ENCODE measurements at regions not wholly inside any gene's neighbourhood (a gene's known extent, or its start where the extent isn't known, plus 50 kb on each side); places are given as distances from the start of the nearest gene placed in this dataset.
"Not testable (repeated sequence)": the region's sequence is repeated elsewhere in the genome, so short reads cannot be mapped to it uniquely, and the experiment has no call there.

DNA sequence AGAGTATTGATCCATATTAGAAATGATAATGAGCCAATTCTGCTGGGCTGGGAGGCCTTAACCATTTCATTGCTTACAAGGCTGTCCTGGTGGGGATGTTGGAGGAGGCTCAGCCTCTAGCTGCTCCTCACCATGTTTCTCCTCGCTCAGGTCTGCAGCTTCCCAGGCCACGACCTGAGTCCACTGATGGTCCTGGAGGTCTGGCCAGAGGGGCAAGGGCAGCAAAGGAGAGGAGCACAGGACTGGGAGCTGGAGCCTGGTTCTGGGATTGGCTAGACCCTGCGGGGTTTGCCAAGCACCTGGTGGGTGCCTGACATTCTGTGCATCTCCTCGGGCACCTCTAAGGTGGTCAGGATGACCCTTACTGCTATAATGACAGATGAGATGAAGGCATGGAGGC is 92.6 kb downstream of the KIF26A start:
- TF ChIP-seq, protein P1, sequence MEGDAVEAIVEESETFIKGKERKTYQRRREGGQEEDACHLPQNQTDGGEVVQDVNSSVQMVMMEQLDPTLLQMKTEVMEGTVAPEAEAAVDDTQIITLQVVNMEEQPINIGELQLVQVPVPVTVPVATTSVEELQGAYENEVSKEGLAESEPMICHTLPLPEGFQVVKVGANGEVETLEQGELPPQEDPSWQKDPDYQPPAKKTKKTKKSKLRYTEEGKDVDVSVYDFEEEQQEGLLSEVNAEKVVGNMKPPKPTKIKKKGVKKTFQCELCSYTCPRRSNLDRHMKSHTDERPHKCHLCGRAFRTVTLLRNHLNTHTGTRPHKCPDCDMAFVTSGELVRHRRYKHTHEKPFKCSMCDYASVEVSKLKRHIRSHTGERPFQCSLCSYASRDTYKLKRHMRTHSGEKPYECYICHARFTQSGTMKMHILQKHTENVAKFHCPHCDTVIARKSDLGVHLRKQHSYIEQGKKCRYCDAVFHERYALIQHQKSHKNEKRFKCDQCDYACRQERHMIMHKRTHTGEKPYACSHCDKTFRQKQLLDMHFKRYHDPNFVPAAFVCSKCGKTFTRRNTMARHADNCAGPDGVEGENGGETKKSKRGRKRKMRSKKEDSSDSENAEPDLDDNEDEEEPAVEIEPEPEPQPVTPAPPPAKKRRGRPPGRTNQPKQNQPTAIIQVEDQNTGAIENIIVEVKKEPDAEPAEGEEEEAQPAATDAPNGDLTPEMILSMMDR (conservative IDR thresholded peaks at IDR 0.05; ENCODE audit: low read depth, low read length), result no peak
- H3K4me3 ChIP-seq (ENCODE audit: low read depth, low read length), result no peak overlapping the region
- no peak for DNase-seq (ENCODE audit: low read depth)

DNA sequence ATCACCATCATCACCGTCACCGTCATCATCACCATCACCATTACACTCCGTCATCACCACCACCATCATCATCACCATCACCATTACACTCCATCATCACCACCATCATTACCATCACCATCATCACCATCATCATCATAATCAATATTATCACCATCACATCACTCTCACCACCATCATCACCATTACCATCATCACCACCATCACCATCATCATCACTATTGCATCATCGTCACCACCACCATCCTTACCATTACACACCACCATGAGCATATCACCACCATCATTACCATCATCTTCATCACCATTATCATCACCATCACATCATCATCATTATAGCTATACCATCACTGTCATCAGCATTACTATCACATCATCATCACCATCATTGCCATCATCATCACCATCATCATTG is 93.7 kb downstream of the KIF26A start:
- TF ChIP-seq, protein P1 (conservative IDR thresholded peaks at IDR 0.05; ENCODE audit: low read depth, low read length), result no peak
- no peak for DNase-seq (ENCODE audit: low read depth)
- no peak overlapping the region for H3K4me3 ChIP-seq (ENCODE audit: low read depth, low read length)

DNA sequence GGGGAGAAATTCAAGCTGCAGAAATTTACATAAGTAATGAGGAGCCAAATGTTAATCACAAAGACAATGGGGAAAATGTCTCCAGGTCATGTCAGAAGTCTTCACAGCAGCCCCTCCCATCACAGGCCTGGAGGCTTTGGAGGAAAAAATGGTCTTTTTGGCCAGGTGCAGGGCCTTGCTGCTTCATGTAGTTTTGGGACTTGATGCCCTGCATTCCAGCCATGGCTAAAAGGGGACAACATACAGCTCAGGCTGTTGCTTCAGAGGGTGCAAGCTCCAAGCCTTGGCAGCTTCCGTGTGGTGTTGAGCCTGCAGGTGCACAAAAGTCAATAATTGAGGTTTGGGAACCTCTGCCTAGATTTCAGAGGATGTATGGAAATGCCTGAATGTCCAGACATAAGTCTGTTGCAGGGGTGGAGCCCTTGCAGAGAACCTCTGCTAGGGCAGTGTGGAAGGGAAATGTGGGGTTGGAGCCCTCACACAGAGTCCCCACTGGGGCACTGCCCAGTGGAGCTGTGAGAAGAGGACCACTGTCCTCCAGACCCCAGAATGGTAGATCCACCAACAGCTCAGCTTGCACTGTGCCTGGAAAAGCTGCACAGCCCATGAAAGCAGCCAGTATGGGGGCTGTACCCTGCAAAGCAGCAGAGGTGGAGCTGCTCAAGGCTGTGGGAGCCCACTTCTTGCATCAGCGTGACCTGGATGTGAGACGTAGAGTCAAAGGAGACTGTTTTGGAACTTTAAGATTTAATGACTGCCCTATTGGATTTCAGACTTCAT is 95.8 kb downstream of the KIF26A start:
- not testable (repeated sequence) for DNase-seq (ENCODE audit: low read depth)

DNA sequence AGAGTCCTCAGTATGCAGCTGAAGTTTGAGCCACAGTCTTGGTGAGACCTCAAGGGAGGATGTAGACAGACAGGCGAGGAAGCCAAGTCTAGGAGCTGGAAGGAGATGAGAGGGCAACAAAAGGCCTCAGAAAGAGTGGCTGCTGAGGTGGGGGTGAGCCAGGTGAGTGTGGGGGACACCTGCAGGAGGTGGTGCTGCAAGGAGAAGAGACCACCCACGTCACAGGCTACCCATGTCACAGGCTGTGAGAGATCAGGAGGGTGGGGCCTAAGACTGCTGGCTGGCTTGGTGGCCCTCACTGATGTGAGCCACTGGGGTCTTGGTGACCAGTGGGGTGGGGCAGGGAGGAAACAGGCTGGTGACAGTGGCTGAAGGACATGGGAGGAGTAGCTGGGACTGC is 97.3 kb downstream of the KIF26A start:
- DNase-seq (ENCODE audit: low read depth), result no peak
- TF ChIP-seq, protein P1 (conservative IDR thresholded peaks at IDR 0.05; ENCODE audit: low read depth, low read length), result no peak
- no peak overlapping the region for H3K4me3 ChIP-seq (ENCODE audit: low read depth, low read length)

More for the DNA sequence above, 95.8 kb downstream of the KIF26A start:
- H3K4me3 ChIP-seq (ENCODE audit: low read depth, low read length), result not testable (repeated sequence)

DNA sequence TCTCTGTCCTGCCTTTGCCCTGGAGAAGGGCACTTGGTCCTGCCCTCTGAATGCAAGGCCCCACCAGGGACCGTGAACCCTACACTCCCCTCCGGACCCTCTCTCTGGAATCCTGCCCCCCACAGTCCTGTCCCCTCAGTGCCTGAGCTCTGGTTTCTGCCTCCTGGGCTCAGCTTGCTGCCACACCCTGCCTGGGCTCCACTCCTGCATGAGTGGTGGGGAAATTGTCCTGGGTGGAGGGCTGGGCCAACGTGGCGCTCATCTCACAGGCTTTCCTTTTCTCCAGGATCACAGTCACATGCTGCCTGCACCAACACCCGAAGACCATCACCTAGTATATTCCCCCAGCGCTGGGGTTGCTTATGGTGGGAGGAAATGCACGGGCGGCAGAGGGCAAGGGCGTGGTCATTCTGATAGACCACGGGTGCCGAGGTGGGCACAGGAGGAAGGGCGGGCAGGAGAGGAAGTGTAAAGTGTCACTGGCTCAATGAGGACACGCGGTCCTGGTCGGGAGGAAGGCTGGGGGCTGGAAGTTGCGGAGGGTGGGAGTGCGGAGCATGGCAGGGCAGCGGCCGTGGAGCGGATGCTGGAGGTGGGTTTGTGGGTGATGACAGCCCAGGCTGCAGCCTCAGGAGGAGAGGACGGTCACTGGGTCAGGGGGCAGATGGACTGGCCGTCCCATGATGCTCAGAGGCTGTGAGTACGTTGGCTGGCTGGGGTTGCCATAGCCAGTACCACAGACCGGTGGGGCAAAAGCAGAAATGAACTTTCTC is 99.5 kb downstream of the KIF26A start:
- no peak overlapping the region for H3K4me3 ChIP-seq (ENCODE audit: low read depth, low read length)
- no peak for DNase-seq (ENCODE audit: low read depth)
- TF ChIP-seq, protein P1 (conservative IDR thresholded peaks at IDR 0.05; ENCODE audit: low read depth, low read length), result no peak

DNA sequence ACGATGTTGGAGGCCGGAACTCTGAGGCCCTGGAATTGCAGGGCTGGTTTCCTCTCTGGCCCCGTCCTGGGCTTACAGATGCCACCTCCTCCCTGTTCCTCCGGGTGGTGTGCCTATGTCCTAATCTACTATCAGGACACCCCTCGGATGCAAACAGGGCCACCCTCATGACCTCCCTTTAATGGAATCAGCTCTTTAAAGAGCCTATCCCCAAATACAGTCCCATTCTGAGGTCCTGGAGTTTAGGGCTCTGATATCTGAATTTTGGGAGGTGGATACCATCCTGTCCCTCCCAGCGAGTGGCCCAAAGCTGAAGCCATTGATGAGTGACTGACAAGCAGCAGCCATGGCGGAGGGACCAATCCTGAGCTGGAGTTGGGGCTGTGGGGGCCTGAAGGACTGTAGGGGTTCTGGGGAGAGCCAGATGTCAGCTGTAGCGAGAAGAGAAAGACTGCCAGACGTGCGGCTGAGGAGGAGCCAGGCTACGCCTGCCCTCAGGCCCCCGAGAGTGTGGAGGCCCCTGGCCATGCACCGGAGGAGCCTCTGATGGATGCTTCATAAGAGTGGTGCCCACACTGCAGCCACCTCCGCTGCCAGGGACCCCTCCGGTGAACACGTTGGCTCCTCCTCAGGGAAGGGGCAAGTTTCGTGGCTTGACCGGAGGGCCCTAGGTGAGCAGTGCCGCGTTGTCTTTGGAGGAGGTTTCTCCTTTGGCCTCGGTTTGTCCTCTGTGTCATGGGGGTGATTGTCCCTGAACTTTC is 100.2 kb downstream of the KIF26A start:
- TF ChIP-seq, protein P1 (conservative IDR thresholded peaks at IDR 0.05; ENCODE audit: low read depth, low read length), result no peak
- no peak overlapping the region for H3K4me3 ChIP-seq (ENCODE audit: low read depth, low read length)
- DNase-seq (ENCODE audit: low read depth), result no peak

- DNase-seq (ENCODE audit: low read depth), result no peak
- H3K4me3 ChIP-seq (ENCODE audit: low read depth, low read length), result no peak overlapping the region
- TF ChIP-seq, protein P1 (conservative IDR thresholded peaks at IDR 0.05; ENCODE audit: low read depth, low read length), result no peak
Observed at GRCh38 chr14:104239185-104239775, 100.9 kb downstream of the KIF26A start.
